Right lobe of liver (tissue), 6 donors: ENCODE measurements at regions not wholly inside any gene's neighbourhood (a gene's known extent, or its start where the extent isn't known, plus 50 kb on each side); places are given as distances from the start of the nearest gene placed in this dataset.
"Not testable (repeated sequence)": the region's sequence is repeated elsewhere in the genome, so short reads cannot be mapped to it uniquely, and the experiment has no call there.

Experiments
- ATAC-seq, 4 donors: fragments of 200-7000 bp; cut with Tn5 transposase; one replicate each; pipeline ENCODE4 v1.9.1; 2020; ENCODE audit warnings: mild to moderate bottlenecking in 4 of 4, moderate library complexity in 4 of 4
- DNase-seq, 3 donors: peaks; one replicate each; pipeline ENCODE4 v3.0.0-alpha.2; 2020
- H3K27ac ChIP-seq, 3 donors: fragments of 200-600 bp; one replicate each; pipeline ENCODE4 v1.8.0; 2022
- H3K27me3 ChIP-seq, 2 donors: fragments of 200-600 bp; one replicate each; pipeline ENCODE4 v1.8.0; 2022
- H3K36me3 ChIP-seq, 4 donors: fragments of 200-600 bp; sonication (generic) in 1 of 4; one replicate each; pipeline versions ENCODE4 v1.5.1 to v1.8.0; 2017 to 2022; ENCODE audit warnings: control low read depth in 1 of 4
- H3K4me1 ChIP-seq, 4 donors: fragments of 200-600 bp; sonication (generic) in 1 of 4; one replicate each; pipeline versions ENCODE4 v1.5.1 to v1.8.0; 2017 to 2022; ENCODE audit warnings: control low read depth in 1 of 4
- H3K4me3 ChIP-seq, 3 donors: fragments of 200-600 bp; one replicate each; pipeline ENCODE4 v1.8.0; 2022
- H3K9me3 ChIP-seq, 4 donors: fragments of 200-600 bp; sonication (generic) in 1 of 4; one replicate each; pipeline versions ENCODE4 v1.5.1 to v1.8.0; 2017 to 2022; ENCODE audit warnings: control low read depth in 1 of 4
- CTCF ChIP-seq, 4 donors: fragments of 200-600 bp in 3 of 4; fragments of 450-650 bp in 1 of 4; IDR thresholded peaks; one replicate each; pipeline versions ENCODE4 v1.5.1 to v1.8.0; 2016 to 2022; ENCODE audit warnings: antibody characterized with exemption in 4 of 4, mild to moderate bottlenecking in 2 of 4
- POLR2A ChIP-seq: fragments of 450-650 bp; IDR thresholded peaks from one replicate; pipeline ENCODE4 v1.6.1; 2017; ENCODE audit warnings: antibody characterized with exemption, mild to moderate bottlenecking
- WGBS: methylation state at CpG from one replicate; pipeline ENCODE4 v1.1.6; 2018; ENCODE audit warnings: low coverage, low lambda C conversion rate; ENCODE audit not compliant: insufficient coverage; ENCODE audit errors: missing lambda C conversion rate; 5-methylcytosine and 5-hydroxymethylcytosine counted together
- intact Hi-C, 2 donors: fragments of 100-400 bp; cut with DNase I; formaldehyde crosslinking; loops; one replicate each; pipeline versions ENCODE4 v1.11.2 to v1.14.1; 2022
- donor health status: DM: no; HTN: yes; CAD: no.
- donor health status: DM: no; HTN: no; CAD: no.
- donor health status: DM: no; HTN: no; CAD: no.
- donor health status: DM: no; HTN: yes; CAD: no.
- donor health status: DM: no; HTN: yes; CAD: no.

- ATAC-seq (no peak), DNase-seq (no peak)
- H3K27me3 ChIP-seq: no peaks in the 10 kb centered on the region
- intact Hi-C loops: no loop called here
- H3K27ac ChIP-seq: no peak overlapping the region
- 44% methylated on average over 1 of the region's 6 CpGs for WGBS
- H3K4me3 ChIP-seq: no peak overlapping the region
- no peaks in the 10 kb centered on the region for H3K4me1 ChIP-seq
- no peaks in the 10 kb centered on the region for H3K9me3 ChIP-seq
- no peak for TF ChIP-seq POLR2A
- TF ChIP-seq CTCF (IDR thresholded peaks at IDR 0.05): no peak
- H3K36me3 ChIP-seq: no peaks in the 10 kb centered on the region
Observed at GRCh38 chr13:65309906-65310305, 1920.2 kb downstream of the PCDH9 start.

- H3K36me3 ChIP-seq, DNase-seq, H3K27me3 ChIP-seq, H3K4me3 ChIP-seq, ATAC-seq, intact Hi-C loops, H3K9me3 ChIP-seq, H3K4me1 ChIP-seq, H3K27ac ChIP-seq: not testable (repeated sequence)
- 14% methylated on average over 1 of the region's 1 CpG for WGBS
Observed at GRCh38 chr13:65308729-65309128, 1921.4 kb downstream of the PCDH9 start.

DNA sequence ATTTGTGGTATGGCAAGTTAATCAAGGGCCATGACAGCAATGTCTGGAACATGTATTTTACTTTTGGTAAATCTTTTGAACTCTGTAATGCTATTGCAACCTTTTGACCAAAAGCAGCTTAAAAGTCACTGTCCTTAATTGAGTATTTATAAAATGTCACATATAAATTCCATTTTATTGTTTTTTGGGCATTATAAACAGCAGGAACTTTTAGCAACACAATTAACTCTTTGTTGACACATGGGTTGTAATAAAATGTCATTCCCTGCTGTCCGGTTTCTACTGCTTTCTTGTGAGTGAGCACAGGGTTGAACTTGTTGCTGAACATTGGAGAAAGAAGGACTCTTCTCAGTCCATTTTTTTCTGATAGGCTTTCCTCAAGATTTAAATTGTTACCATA is 1923.1 kb downstream of the PCDH9 start:
- no peaks in the 10 kb centered on the region for H3K27me3 ChIP-seq
- H3K4me1 ChIP-seq: no peaks in the 10 kb centered on the region
- no peak for TF ChIP-seq CTCF (IDR thresholded peaks at IDR 0.05)
- no peak for TF ChIP-seq POLR2A
- H3K9me3 ChIP-seq: no peaks in the 10 kb centered on the region
- H3K27ac ChIP-seq: no peak overlapping the region
- intact Hi-C loops: no loop called here
- DNase-seq (no peak), ATAC-seq (no peak)
- no peak overlapping the region for H3K4me3 ChIP-seq
- 80% methylated on average over 1 of the region's 1 CpG for WGBS
- no peaks in the 10 kb centered on the region for H3K36me3 ChIP-seq

GRCh38 chr13:65302691-65303090 is 1927.4 kb downstream of the PCDH9 start:
- no peak overlapping the region for H3K4me3 ChIP-seq
- H3K27me3 ChIP-seq: no peaks in the 10 kb centered on the region
- H3K4me1 ChIP-seq: no peaks in the 10 kb centered on the region
- WGBS: 48% methylated on average over 3 of the region's 3 CpGs
- intact Hi-C loops: no loop called here
- ATAC-seq (no peak), DNase-seq (no peak)
- H3K9me3 ChIP-seq: no peaks in the 10 kb centered on the region
- H3K36me3 ChIP-seq: no peaks in the 10 kb centered on the region
- TF ChIP-seq POLR2A (no peak), CTCF (IDR thresholded peaks at IDR 0.05) (no peak)
- no peak overlapping the region for H3K27ac ChIP-seq

DNA sequence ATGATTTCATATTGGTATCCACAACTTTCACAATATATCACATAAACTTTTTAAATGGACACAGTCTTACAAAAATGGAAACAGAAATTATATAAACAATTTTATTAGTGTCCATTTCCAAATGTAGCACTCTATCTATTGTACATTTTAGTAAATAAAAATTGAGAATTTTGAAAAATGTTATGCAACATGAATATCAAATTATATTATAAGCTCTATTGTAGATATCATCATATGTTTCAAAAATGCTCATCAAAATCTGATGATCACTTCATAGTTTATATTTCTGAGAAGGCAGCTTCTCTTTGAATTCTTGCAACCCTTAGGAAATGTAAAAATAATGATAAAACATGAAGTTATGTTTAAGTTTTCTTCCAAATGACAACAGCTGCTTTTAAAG is 1928.6 kb downstream of the PCDH9 start:
- Histone ChIP-seq H3K36me3 (no peaks in the 10 kb centered on the region), H3K4me1 (no peaks in the 10 kb centered on the region)
- intact Hi-C loops: no loop called here

More for the DNA sequence above, 1928.6 kb downstream of the PCDH9 start:
- no peak overlapping the region for H3K27ac ChIP-seq
- DNase-seq (no peak), ATAC-seq (no peak)
- no peaks in the 10 kb centered on the region for H3K9me3 ChIP-seq
- H3K27me3 ChIP-seq: no peaks in the 10 kb centered on the region
- TF ChIP-seq POLR2A (no peak), CTCF (IDR thresholded peaks at IDR 0.05) (no peak)
- H3K4me3 ChIP-seq: no peak overlapping the region
